ENCODE measurements at regions not wholly inside any gene's neighbourhood (a gene's known extent, or its start where the extent isn't known, plus 50 kb on each side); places are given as distances from the start of the nearest gene placed in this dataset.

GRCh38 chr1:5410652-5411051, 581.6 kb downstream of the NPHP4 start (continued):
- TF ChIP-seq ARID4B (CRISPR knock-in tag; IDR thresholded peaks at IDR 0.05; ENCODE audit: borderline replicate concordance) (no peak), ZNF219 (CRISPR knock-in tag; IDR thresholded peaks at IDR 0.05; ENCODE audit: borderline replicate concordance) (no peak), SOX15 (CRISPR knock-in tag; IDR thresholded peaks at IDR 0.05) (no peak)

- no peak overlapping the region for H3K27ac Mint-ChIP-seq
- peaks cover 71% of the 10 kb centered on the region for H3K36me3 Mint-ChIP-seq
- H3K4me1 Mint-ChIP-seq, result no peaks in the 10 kb centered on the region
- H3K4me3 Mint-ChIP-seq, result no peak overlapping the region
- POLR2A ChIA-PET, result no interaction called here
- ATAC-seq (no peak), DNase-seq (ENCODE audit: low spot score) (no peak)
- CTCF ChIA-PET, result no interaction called here
- peaks cover 83% of the 10 kb centered on the region for H3K9me3 Mint-ChIP-seq
- no peaks in the 10 kb centered on the region for H3K27me3 Mint-ChIP-seq (ENCODE audit: low read depth)
- TF ChIP-seq ZNF219 (CRISPR knock-in tag; IDR thresholded peaks at IDR 0.05; ENCODE audit: borderline replicate concordance), result no peak
- TF ChIP-seq NFATC4 (CRISPR knock-in tag; IDR thresholded peaks at IDR 0.05), result no peak
- TF ChIP-seq ZNF263 (CRISPR knock-in tag; IDR thresholded peaks at IDR 0.05; ENCODE audit: low read depth), result no peak
- TF ChIP-seq SMAD3 (CRISPR knock-in tag; IDR thresholded peaks at IDR 0.05; ENCODE audit: borderline replicate concordance), result no peak
- TF ChIP-seq CREB1 (CRISPR knock-in tag; IDR thresholded peaks at IDR 0.05), result no peak
- no peak for TF ChIP-seq ZNF232 (CRISPR knock-in tag; IDR thresholded peaks at IDR 0.05)
- no peak for TF ChIP-seq FOXK1 (CRISPR knock-in tag; IDR thresholded peaks at IDR 0.05)
- no peak for TF ChIP-seq NR3C1 (CRISPR knock-in tag; conservative IDR thresholded peaks at IDR 0.05; ENCODE audit: low read depth)
- TF ChIP-seq ELF4 (CRISPR knock-in tag; IDR thresholded peaks at IDR 0.05; ENCODE audit: low read depth), result no peak
- TF ChIP-seq MAX (CRISPR knock-in tag; IDR thresholded peaks at IDR 0.05), result no peak
- TF ChIP-seq NR2C2 (CRISPR knock-in tag; IDR thresholded peaks at IDR 0.05), result no peak
- no peak for TF ChIP-seq FOXP4 (CRISPR knock-in tag; IDR thresholded peaks at IDR 0.05)
- TF ChIP-seq USF2 (CRISPR knock-in tag; IDR thresholded peaks at IDR 0.05), result no peak
- TF ChIP-seq ERG (CRISPR knock-in tag; IDR thresholded peaks at IDR 0.05), result no peak
- no peak for TF ChIP-seq ATF2 (CRISPR knock-in tag; IDR thresholded peaks at IDR 0.05; ENCODE audit: borderline replicate concordance, low read depth)
- TF ChIP-seq ZNF317 (CRISPR knock-in tag; IDR thresholded peaks at IDR 0.05; ENCODE audit: borderline replicate concordance, low read depth), result no peak
- no peak for TF ChIP-seq AR (CRISPR knock-in tag; IDR thresholded peaks at IDR 0.05)
These were observed 583.8 kb downstream of the NPHP4 start for GRCh38 chr1:5408401-5408800.

Data from WTC11 (cell line).